ENCODE measurements at regions not wholly inside any gene's neighbourhood (a gene's known extent, or its start where the extent isn't known, plus 50 kb on each side); places are given as distances from the start of the nearest gene placed in this dataset.

DNA sequence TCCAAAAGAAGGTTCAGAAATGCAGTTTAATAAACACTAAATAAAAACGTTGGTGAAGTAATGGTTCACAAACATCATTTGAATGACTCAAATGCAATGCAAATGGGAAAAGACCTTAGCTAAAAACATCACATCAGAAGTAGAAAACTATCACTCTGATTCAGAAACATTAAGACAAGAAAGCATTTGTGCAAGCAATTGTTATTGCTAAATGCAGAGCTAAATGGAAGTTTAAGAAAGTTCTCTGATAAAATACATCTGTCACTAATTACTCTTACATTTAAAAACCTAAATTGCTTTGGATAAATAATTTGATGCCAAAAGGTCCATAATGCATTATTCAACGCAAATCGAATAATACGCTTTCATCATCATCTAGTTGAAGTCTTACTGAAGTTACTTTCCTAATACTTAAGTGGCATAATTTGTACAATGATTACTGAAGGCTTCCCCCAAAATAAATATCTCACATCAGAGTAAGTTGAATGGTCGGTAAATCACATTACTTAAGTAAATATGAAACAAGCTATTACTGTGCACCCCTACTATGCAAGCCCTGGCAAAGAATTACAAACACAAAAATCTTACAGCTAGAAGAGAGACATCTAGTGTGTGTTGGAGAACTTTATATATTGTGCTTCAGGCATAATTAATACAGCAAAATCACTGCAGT, 105.7 kb upstream of the KCTD1 start:
- no peak overlapping the region for H3K4me3 ChIP-seq
- no peaks in the 10 kb centered on the region for H3K36me3 ChIP-seq
- peaks cover 5% of the 10 kb centered on the region for H3K27me3 ChIP-seq
- TF ChIP-seq, protein P1, sequence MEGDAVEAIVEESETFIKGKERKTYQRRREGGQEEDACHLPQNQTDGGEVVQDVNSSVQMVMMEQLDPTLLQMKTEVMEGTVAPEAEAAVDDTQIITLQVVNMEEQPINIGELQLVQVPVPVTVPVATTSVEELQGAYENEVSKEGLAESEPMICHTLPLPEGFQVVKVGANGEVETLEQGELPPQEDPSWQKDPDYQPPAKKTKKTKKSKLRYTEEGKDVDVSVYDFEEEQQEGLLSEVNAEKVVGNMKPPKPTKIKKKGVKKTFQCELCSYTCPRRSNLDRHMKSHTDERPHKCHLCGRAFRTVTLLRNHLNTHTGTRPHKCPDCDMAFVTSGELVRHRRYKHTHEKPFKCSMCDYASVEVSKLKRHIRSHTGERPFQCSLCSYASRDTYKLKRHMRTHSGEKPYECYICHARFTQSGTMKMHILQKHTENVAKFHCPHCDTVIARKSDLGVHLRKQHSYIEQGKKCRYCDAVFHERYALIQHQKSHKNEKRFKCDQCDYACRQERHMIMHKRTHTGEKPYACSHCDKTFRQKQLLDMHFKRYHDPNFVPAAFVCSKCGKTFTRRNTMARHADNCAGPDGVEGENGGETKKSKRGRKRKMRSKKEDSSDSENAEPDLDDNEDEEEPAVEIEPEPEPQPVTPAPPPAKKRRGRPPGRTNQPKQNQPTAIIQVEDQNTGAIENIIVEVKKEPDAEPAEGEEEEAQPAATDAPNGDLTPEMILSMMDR (IDR thresholded peaks at IDR 0.05), result no peak
- TF ChIP-seq POLR2A (IDR thresholded peaks at IDR 0.05) (no peak), EP300 (IDR thresholded peaks at IDR 0.05) (no peak), POLR2AphosphoS5 (IDR thresholded peaks at IDR 0.05) (no peak)
- peaks cover 29% of the 10 kb centered on the region for H3K4me1 ChIP-seq
- no peak overlapping the region for H3K27ac ChIP-seq
- no peaks in the 10 kb centered on the region for H3K9me3 ChIP-seq
- DNase-seq (ENCODE audit: low spot score in 2 of 2), result no peak
- 36% methylated on average over 5 of the region's 5 CpGs for WGBS

GRCh38 chr18:26652501-26652900, 104.1 kb upstream of the KCTD1 start:
- no peak overlapping the region for H3K27ac ChIP-seq
- peaks cover 23% of the 10 kb centered on the region for H3K4me1 ChIP-seq
- H3K27me3 ChIP-seq, result no peaks in the 10 kb centered on the region
- no peak for DNase-seq (ENCODE audit: low spot score in 2 of 2)
- no peak for TF ChIP-seq POLR2A (IDR thresholded peaks at IDR 0.05)
- TF ChIP-seq, protein P1 (IDR thresholded peaks at IDR 0.05), result no peak
- no peak for TF ChIP-seq POLR2AphosphoS5 (IDR thresholded peaks at IDR 0.05)
- TF ChIP-seq EP300 (IDR thresholded peaks at IDR 0.05), result no peak
- no peaks in the 10 kb centered on the region for H3K36me3 ChIP-seq
- 90% methylated on average over 6 of the region's 6 CpGs for WGBS
- H3K4me3 ChIP-seq, result no peak overlapping the region
- no peaks in the 10 kb centered on the region for H3K9me3 ChIP-seq

DNA sequence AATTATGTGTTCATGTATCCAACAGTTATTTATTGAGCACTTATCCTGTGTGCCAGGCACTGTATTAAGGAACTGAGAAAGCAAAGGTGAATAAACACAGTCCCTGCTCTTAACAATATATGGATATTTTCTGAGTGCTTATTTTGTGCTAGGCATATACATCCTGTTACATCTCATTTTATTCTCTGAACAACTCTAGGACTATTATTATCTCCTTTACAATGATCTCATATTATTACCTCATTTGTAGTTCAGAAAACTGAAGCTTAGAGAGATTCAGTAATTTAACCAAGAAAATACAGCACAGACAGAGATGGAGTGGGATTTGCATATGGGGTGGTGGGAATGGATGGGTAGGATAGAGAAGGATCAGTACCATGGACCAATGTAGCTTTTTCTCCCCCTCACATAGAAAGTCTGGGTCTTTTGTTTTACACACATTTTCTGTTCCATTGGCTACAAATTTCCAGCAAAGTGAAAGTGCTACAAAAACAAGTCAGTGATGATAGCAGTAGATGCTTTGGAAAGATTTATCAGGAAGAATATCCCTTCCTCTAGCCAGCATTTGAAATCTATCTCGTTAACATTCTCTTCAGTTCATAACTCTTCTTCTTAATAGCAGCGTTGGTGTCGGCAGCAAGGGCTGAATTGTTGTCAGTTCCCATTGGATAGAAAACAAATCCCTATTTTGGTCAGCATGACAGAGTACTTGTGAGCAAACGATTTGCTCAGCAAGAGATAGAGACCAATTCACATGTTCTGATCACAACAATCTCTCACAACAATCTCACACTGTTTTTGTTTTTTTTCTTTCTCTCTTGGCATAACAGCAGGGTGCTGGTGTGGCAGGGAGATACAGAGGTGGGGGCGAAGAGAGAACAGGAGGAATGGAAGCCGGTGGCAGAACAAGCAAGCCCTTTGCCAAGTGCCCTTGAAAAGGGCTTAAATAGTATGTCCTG, 102.2 kb upstream of the KCTD1 start:
- 68% methylated on average over 6 of the region's 6 CpGs for WGBS

GRCh38 chr18:26649193-26649543, 100.8 kb upstream of the KCTD1 start:
- Histone ChIP-seq H3K36me3 (no peaks in the 10 kb centered on the region), H3K27ac (no peak overlapping the region), H3K4me1 (no peaks in the 10 kb centered on the region), H3K9me3 (no peaks in the 10 kb centered on the region), H3K27me3 (no peaks in the 10 kb centered on the region), H3K4me3 (no peak overlapping the region)
- TF ChIP-seq POLR2AphosphoS5 (IDR thresholded peaks at IDR 0.05) (no peak), POLR2A (IDR thresholded peaks at IDR 0.05) (no peak), EP300 (IDR thresholded peaks at IDR 0.05) (no peak)
- TF ChIP-seq, protein P1 (IDR thresholded peaks at IDR 0.05), result no peak
- no peak for DNase-seq (ENCODE audit: low spot score in 2 of 2)
- 81% methylated on average over 6 of the region's 6 CpGs for WGBS

More for the DNA sequence above, 102.2 kb upstream of the KCTD1 start:
- H3K27ac ChIP-seq, result no peak overlapping the region
- no peaks in the 10 kb centered on the region for H3K36me3 ChIP-seq
- no peak overlapping the region for H3K4me3 ChIP-seq
- H3K4me1 ChIP-seq, result peaks cover 9% of the 10 kb centered on the region
- no peaks in the 10 kb centered on the region for H3K27me3 ChIP-seq
- no peaks in the 10 kb centered on the region for H3K9me3 ChIP-seq
- DNase-seq (ENCODE audit: low spot score in 2 of 2), result no peak
- TF ChIP-seq EP300 (IDR thresholded peaks at IDR 0.05), result no peak
- no peak for TF ChIP-seq POLR2A (IDR thresholded peaks at IDR 0.05)
- TF ChIP-seq, protein P1 (IDR thresholded peaks at IDR 0.05), result no peak
- no peak for TF ChIP-seq POLR2AphosphoS5 (IDR thresholded peaks at IDR 0.05)
